Posterior vena cava (tissue), 2 donors: ENCODE measurements at regions not wholly inside any gene's neighbourhood (a gene's known extent, or its start where the extent isn't known, plus 50 kb on each side); places are given as distances from the start of the nearest gene placed in this dataset.

Experiments used
- DNase-seq: peaks from one replicate; pipeline ENCODE4 v3.0.0-alpha.2; 2020; ENCODE audit warnings: low spot score
- intact Hi-C, 2 donors: fragments of 100-400 bp; cut with DNase I; formaldehyde crosslinking; loops; one replicate each; pipeline versions ENCODE4 v1.14.1 to v1.14.2; 2022 to 2023
- donor health status: DM: yes; HTN: yes; CAD: no.
- donor health status: DM: yes; HTN: yes; CAD: no.

DNA sequence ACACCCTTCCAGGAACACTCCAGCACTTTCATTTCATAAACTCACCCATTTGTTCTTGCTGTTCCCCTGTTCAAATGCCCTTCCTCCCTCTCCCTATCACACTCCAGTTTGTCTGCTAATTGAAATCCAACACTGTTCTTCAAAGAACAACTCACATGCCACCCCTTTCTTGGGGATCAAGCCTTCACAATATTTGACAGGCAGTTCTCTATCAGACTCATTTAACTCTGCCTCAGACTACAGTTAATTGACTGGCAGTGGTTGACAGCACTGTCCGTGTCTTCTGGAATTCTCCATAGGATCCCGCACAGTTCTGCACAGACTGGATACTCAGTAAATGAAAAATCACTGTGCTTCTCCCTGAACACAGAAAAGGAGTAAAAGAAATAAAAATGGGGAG lies 87.8 kb downstream of the PMP22 start:
- no peak for DNase-seq
- intact Hi-C loops = no loop called here

DNA sequence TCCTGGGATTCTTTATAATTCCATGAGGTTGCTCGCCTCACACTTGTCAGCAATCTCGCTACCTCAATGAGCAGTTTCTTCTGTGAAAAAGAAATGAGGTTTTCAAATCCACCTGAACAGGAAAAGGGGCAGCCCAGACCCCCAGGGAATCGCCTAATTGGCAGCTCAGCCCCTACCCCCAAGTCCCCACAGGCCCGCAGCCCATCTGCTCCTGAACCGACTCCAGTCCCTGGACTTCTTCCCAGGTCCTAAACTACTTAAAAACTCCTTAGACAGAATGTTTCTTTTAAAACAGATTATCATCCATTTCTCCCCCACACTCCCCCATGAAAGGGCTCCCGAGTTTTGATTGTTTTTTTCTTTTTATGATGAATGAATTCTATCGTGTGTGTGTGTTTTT lies 89.8 kb downstream of the PMP22 start:
- DNase-seq = no peak
- intact Hi-C loops = no loop called here

DNA sequence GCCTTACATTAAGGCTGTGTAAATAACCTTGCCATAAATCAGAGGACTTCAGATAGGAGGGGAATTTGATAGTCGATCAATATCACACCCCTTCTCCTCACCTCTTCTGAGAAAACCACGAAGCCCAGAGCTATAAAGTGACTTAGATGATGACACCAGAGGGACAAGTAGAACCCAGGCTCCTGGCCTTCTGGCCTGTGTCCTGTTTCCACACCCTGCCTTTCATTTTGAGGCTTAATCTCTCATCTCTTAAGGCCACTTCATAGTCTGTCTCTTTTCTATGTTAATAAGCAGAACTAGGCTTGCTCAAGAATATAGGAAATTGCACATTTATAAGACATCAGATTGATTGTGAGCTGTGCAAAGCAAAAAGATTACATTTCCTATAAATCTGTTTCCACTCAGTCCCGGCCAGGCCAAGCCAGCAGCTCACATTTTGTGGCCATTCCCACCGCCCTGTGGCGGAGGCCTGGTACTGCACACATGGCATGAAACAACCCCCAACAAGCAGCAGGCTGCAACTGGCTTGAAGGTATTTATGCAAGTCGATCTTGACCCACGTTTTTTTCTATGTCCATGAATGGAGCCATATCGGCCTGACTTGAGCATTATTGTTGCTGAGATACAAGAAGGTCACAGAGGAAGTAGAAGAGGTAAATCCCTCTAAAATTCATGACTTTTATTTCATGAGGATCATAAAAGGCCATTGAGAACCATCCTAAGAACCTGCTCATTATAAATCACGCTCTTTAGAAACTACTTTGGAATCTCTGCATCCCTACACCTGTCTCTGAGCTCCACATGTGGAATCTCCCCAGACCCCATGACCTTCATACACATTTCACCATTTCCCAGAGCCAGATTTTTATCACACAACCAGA lies 93.7 kb downstream of the PMP22 start:
- DNase-seq = peak; percentile 88
- intact Hi-C loops = no loop called here

DNA sequence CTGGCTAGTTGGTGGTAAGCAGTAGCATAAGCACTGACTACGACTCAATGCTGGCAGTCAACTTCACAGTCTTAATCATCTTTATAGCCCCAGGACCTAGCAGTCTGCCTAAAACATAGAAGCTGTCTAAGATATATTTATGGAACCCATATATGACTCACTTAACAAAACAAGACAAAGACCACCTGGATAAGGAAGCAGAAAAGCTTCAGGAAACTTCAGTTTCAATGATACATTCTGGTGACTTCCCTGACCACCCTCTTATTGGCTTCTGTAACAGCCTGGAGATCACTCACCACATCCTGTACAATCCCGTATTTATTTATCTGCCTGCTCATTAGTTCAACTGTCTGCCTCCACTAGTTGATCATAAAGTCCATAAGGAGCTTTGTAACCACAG lies 95.5 kb downstream of the PMP22 start:
- intact Hi-C loops = no loop called here
- no peak for DNase-seq

DNA sequence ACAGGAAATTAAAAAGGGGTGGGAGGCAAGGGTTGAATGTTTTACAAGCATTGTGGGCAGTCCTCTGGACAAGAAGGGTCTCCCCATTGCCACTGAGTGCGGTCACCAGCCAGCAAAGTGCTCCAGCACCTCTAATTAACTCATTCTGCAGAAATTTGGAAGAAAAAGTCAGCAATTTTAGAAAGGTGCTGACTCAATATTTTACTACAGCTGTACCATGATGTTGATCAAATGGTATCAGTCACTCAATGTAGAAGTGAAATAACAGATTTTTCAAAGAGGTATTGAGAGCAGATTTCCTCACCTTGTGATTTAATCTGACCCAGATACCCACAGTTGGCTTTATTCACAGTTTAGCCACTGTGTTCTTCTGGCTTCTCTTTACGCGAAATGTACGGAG lies 96.7 kb downstream of the PMP22 start:
- intact Hi-C loops = no loop called here
- no peak for DNase-seq

DNA sequence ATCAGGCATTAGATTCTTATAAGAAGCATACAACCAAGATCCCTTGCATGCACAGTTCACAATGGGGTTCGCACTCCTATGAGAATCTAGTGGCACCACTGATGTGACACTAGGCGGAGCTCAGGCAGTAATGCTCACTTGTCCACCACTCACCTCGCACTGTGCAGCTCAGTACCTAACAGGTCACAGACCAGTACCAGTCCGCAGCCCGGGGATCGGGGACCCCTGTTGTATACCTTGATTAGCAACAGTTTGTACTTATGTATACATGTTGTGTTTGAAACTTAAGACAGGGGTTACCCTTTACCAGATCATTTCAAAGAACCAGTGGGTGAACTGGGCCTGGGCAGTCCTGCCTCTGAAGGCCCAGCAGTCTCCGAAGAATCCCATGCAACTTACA lies 103.7 kb downstream of the PMP22 start:
- no peak for DNase-seq
- intact Hi-C loops = no loop called here

DNA sequence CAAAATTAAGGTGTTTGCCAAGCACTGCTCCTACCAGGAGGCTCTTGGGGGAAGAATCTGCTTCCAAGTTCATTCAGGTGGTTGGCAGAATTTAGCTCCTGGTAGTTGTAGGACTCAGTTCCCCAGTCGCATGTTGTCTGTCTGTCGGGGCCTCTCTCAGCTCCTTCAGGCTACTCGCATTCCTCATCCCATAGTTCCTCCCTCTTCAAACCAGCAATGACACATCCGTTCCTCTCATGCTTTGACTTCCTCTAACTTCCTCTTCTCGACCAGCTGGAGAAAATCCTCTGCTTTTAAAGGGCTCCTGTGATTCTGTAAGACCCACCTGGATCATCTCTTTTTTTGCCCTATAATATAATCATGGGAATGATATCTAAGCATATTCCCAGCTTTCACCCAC lies 108.1 kb downstream of the PMP22 start:
- intact Hi-C loops = no loop called here
- DNase-seq = no peak

DNA sequence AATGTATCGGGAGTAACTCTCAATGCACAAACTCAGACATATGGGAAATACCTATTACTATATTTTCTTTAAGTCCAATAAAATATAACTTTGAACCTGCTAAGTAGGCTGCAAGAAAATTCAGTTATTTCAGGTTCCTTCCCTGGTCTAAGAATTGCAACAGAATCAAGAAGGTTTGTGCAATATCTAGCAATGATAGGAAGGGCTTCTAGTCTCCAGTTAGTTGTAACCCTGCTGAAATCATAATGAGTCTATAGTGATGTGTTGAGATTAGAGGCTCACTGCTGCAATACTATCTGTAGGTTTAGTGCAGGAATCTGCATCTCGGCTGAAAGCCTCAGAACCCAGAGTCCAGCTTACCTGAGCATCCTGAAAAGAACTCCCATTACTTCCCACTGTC lies 110.5 kb downstream of the PMP22 start:
- intact Hi-C loops = no loop called here
- no peak for DNase-seq

DNA sequence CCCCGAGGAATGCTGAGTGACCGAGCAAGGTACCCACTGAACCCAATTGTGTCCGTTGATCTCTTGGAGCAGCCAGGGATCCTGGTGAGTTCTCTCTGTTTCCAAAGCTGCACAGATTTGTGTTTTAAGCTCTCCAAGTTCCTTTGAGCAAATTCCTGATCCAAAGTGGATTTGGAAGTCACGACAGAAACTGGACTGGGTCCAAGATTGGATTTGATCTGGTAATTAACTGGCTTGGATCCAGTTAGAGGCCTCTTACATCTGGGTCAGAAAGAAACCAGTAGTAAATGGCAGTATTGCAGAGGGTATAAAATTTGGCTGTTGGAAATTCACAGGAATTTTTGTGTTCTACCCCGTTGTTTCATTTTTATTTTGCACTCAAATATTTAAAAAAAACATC lies 119.5 kb downstream of the PMP22 start:
- intact Hi-C loops = no loop called here
- DNase-seq = no peak

DNA sequence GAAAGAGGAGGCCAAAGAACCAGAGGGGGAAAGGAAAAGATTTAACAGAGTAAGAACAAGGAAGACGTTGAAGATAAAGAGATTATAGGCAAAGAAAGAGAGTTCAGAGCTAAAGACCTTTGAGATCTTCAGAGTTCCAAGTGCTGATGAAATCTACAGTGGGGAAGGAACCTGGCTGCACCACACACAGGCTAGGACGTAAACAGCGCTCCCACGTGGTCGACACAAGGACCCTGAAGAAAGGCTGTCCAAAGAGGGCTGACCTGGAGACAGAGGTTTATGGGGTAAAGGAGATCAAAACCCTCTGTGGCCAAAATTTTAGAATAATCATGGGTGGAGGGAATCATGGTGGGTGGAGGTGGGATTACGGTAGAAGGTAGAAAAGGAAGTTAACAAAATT lies 121.6 kb downstream of the PMP22 start:
- intact Hi-C loops = no loop called here
- DNase-seq = no peak

DNA sequence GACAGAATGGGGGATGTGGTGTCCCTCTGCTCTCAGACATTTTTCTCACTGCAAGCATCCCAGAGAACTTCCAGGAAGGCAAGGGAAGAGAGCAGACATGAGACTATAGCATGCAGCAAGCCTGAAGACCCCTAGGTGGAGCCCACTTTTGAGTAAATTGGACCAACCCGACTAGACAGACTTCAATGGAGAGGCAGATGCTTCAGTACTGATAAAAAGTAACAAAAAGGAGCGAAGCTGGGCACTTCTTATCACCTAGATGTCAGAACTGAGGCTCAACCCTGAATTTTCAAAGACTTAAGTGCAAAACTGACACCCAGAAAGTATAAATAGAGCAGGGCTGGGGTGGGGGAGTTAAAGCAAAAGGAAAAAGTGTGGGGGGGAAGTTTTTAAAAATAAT lies 130.8 kb downstream of the PMP22 start:
- intact Hi-C loops = no loop called here
- DNase-seq = no peak

DNA sequence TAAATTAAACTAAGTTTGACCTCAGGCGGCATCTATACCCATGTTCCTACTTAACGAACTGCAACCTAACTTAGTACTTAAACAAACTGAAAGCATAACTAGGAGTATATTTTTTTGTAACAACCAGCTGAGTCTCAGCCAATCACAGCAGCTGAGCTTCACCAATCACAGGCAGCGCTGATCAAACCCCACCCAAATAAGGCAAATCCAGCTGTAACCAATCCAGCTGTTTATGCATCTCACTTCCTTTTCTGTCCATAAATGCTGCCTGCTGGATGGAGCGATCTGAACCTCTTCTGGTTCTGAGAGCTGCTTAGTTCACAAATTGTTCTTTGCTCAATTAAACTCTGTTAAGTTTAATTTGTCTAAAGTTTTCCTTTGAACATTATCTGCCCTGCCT lies 131.3 kb downstream of the PMP22 start:
- no peak for DNase-seq

DNA sequence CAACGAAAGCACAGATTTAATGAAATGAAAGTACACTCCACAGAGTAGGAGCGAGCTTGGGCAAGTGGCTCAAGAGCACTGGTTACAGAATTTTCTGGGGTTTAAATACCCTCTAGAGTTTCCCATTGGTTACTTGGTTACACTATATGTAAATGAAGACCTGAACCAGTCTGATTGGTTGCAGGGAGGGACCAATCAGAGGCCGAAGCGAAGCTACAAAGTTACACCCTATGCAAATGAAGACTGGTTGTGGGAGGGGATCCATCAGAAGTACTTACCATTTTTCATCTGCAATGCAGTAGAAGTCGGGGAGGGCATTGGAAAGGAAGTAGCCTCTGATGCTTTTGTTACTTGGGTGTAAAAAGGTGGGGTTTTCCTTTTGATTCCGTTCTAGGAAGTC lies 132.0 kb downstream of the PMP22 start:
- DNase-seq = no peak
- intact Hi-C loops = no loop called here

More for the DNA sequence above, 131.3 kb downstream of the PMP22 start:
- intact Hi-C loops = no loop called here

DNA sequence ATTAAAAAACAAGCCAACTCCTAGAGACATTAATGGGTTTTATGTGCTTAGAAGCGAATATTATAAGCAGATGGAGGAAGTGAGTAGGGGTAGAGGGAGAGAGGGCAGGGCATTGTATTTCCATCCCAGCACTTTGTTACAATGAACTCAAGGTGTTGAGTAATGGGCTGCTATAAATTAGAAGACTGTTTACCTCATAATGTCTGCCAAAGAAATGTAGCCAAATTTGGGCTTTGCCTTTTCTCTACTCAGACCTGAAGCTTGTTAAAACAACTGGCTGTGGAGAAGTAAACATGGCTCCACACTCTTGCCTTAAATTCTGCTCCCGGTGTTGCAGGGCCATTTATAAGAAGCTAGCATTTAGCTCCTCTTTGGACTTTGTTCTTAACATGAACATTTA lies 134.7 kb downstream of the PMP22 start:
- DNase-seq = no peak
- intact Hi-C loops = no loop called here

DNA sequence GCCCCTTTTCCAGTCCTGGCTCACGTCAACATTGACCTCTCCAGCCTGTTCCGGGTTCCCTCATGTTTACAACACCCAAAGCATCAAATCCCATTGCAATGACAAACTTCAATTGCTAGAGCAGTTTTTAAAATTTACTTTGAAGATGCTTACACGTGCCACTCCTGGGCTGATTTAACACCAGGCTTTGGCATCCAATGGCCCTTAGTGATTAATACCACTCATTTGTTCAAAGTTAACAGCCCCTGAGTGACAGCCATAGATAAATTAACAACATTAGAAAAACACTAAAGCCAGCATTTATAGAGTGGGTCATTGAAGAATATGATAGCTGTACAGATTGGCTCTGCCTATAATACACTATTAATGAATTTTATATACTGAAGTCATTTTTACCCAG lies 135.1 kb downstream of the PMP22 start:
- no peak for DNase-seq
- intact Hi-C loops = no loop called here

DNA sequence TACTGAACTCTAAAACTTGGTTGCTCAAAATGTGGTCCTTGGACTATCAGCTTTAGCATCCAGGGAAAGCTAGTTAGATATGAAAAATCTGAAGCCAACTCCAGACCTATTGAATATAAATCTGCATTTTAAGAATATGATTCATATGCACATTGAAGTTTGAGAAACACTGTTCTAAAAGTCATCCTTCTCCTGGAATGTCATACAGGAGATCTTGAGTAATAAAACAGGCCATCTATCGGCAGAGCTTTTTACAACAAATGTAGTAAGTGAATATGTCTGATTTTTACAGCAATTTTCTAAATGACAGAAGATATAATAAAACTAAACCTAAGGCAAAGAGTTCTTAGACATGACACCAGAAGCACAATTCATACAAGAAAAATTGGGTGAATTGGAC lies 140.4 kb downstream of the PMP22 start:
- intact Hi-C loops = no loop called here
- no peak for DNase-seq

DNA sequence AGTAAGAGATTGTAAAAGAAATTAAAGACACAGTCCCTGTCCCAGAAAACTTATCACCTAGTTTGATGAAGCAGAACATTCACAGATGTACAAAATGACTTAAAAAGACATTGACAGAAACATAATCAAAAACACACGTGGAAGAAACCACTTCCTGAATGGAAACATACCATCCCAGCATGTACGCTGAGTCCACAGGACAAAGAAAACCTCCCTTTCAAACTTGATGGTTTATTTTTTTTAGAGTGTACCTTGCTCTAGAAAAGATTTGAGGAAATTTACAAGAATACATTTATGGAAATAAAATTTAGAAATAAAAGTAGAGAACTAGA lies 140.9 kb downstream of the PMP22 start:
- intact Hi-C loops = no loop called here
- no peak for DNase-seq

DNA sequence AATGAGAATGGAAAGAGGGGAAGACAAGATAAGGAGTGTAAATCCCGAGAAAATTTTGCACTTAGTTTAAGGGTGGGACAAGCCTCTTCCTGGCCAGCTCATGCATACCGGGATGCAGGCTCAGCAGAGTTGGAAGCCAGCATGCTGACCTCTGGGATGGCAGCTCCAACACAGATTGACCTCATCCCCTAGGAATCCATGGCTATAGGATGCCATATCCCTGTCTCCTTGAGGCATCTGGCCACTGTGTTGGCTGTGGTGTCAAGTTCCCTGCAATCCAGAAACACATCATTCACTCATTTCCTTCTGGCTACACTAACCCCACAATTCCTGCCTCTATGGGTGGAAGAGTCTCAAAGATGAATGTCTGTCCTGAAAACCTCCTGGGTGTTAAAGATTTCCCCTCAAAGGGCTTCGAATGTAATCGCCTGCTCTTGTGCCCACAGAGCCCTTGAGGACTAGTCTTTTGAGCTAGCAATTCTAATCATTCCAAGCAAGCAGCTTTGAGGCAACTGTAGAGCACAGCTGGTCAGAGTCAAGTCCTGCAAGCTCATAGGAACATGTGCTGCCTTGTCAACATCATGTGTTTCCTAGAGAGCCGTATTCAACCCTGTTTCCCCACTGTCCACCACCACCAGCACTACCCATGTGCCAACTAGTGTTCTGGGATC lies 141.4 kb downstream of the PMP22 start:
- DNase-seq = no peak
- intact Hi-C loops = no loop called here

DNA sequence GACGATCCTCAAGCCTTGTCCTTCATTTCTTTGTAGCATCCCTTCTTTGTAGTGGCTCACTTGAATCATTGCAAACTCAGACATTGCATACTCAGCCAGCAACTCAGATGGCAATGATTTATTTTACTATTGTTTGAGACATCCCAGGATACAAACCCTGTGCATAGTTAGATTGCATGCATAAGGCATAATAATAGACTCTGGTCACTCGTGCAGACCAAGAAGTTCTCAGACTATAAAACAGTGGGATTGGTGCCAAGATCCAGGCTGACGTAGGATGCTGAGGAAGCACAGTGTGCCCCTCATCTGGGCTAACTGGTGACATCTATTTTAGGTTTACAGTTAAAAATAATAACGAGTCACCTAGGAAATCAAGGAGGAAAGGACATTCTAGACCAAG lies 142.3 kb downstream of the PMP22 start:
- intact Hi-C loops = no loop called here
- no peak for DNase-seq

DNA sequence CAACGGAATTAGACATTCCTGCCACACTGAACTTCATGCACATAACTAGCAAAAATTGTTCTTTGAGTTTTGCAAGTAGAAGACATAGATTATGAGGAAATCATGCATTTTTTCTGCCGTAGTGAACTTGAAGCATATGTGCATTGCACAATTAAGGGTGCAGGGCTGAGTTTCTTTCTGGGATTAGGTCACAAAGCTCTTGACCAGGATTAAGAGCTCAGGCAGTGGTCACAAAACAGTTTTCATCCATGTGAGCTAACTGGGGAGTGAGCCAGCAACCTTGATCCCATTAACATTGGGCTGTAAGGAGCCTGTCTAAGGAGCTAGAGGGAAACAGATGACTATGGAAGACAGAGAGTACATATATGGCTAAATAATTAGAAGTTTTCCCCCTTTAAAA lies 143.7 kb downstream of the PMP22 start:
- no peak for DNase-seq
- intact Hi-C loops = no loop called here

DNA sequence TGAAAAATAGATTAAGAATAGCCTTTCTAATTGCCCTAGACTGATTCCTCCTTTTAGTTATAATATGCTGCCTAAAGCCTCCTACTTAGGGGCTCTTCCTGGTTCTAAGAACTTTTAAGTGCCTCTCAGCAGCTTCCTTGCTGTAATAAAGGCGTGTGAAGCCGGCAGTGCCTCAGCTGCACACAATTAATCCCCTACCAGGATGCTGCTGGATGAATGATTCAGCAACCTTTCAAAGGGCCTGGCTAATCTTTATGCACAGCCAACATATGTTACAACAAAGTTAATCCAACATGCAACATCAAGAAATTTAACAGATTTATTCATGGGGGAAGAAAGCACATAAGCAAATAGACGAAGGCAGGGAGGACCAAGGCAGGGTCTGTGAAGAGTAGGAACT lies 145.2 kb downstream of the PMP22 start:
- intact Hi-C loops = no loop called here
- DNase-seq = no peak
